NCI-H526 (cell line): ENCODE measurements at regions not wholly inside any gene's neighbourhood (a gene's known extent, or its start where the extent isn't known, plus 50 kb on each side); places are given as distances from the start of the nearest gene placed in this dataset.
"Not testable (repeated sequence)": the region's sequence is repeated elsewhere in the genome, so short reads cannot be mapped to it uniquely, and the experiment has no call there.

ENCODE experiments used
- DNase-seq, 2 experiments: peaks; one replicate each; lab custom pipeline; 2025; lab: John Stamatoyannopoulos, UW

DNA sequence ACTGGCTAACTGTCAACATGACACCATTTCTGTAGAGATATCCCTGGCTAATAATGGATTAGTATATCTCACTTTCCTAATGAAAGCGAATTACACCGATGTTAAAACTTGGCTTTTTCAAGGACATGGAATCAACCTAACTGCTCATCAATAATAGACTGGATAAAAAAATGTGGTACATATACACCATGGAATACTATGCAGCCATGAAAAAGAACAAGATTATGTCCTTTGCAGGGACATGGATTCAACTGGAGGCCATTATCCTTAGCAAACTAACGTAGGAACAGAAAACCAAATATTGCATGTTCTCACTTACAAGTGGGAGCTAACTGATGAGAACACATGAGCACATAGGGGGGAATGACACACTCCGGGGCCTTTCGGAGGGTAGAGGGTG lies 62.6 kb downstream of the ZIC1 start:
- no peak for DNase-seq

DNA sequence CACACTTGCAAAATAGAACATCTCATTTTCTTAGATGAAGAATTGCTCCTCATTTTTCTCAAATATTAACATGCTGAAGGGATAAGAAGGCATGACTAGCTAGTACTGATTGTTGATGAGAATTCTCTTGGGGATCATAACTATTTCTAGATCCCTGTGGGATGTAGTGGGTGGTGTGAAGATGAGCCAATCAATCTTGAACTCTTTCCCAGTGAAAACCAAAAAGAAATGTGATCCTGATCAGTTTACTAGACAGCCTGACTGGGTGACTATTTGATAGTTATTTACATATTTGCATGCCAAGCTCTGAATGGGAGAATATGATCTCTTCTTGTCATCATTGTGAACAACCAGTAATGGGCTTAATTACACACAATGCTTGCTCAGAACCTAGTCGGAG lies 63.7 kb downstream of the ZIC1 start:
- DNase-seq = peak in 1 of 2 experiments; percentile 12

DNA sequence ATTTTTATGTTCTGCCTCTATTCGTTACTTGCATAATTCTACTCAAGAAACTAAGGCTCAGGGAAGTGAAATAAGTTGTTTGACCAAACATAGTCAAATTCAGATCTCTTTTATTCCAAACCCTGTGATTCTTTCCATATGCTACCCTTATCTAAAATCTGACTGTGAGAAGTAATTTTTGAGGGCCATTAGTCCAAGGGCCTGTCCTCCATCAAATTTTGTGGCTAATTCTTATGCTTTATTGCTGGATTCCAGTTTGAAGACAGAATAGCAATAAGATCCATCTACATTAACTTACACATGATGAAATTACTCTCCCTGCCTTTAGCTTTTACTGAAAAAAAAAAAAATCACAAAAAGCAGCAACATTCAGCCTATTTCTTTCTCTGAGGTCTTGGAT lies 74.0 kb downstream of the ZIC1 start:
- DNase-seq = no peak

DNA sequence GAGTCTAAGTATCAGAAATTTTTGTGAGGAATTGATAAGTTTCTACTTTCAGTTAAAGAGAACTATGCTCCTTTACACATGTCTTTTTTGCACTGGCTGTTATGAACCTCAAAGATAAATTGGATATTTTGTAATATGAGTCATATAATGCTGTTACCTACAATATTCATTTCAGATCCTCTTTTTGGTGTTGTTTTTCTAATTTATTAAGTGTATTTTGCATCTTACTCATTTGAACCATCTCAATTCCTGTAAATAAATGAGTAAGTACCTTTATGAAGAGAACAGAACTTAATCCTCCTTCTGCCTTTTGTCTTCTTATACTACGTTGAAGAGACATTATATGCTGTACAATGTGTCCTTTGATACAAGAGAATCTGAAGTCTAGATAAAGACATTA lies 74.4 kb downstream of the ZIC1 start:
- DNase-seq = no peak

DNA sequence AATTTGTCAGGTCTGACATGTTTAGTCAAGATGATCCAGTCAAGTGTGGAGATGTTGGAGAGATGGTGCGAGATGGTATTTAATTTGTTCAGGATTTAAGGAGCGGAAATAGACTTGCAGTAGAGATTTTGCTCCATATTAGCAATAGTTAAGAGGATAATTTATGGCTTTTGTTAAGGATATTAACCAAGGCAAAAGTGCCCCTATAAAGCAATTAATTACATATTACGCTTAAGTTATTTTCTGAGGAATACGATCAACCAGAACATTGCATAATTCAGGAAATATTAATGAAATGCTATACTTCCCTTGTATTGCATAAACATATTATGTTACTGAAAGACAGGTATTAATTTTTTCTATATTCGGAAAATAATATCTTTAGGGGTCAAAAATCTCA lies 83.9 kb downstream of the ZIC1 start:
- no peak for DNase-seq

DNA sequence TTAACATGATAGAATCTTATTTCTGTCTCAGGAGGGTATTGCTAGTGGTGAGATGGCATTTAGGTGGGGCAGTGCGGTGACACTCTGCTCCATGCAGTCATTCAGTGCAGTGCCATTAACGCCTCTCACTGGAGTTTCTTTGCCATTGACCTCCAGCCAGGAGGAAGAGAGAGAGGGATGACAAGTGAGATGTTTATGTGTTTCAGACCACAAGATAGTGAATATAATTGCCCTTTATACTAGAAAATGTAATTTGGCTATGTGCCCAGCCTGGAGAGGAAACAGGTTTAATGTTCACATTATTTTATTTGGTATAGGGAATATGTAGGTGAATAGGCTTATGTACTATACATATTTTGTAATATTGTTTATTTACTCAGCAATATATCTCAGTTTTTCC lies 84.5 kb downstream of the ZIC1 start:
- DNase-seq = no peak

DNA sequence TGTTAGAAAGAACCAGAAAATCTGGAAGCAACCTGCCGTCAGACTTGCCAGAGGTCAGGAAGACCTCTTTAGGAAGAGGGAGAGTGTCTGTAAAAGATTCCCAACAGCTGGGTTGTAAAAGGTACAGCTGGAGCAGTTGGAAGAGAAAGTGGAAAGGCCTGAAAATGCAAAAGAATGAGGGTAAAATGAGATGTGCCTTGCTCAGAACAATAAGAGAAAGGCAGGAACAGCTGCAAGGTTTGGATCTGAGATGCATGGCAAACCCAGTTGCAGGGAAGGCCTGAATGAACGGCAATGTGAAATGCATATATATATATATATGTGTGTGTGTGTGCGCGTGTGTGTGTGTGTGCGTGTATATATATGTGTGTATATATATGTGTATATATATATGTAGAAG lies 88.1 kb downstream of the ZIC1 start:
- DNase-seq = no peak

DNA sequence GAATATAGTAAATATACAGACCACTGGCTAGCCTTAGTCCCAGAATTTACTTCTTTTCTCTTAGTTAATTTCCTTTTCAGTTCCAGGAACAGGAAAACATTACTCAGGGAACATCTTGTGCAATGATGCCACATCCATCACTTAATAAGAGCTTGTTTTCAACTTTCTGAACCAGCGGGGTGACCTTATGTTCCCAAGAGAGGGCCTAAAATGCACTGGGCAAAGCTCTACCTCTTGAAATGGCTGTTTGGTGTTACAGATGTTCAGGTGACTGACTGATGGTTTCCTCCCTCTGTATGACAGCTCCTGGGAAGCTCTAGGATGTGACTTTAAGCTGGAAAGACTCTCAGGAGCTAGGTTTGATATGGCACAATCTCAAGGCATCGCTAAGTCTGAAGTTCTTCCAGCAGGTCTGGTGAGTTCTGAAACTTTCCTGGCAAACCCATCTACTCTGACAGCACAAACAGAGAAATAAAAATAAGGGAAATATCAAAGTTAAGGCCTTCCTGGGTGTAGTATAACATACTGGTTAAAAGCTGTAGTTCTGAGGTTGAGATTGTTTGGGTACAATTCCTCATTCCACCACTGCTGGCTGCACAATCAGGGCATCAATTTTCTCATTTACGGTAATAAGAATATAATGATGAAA lies 98.6 kb downstream of the ZIC1 start:
- DNase-seq = no peak

DNA sequence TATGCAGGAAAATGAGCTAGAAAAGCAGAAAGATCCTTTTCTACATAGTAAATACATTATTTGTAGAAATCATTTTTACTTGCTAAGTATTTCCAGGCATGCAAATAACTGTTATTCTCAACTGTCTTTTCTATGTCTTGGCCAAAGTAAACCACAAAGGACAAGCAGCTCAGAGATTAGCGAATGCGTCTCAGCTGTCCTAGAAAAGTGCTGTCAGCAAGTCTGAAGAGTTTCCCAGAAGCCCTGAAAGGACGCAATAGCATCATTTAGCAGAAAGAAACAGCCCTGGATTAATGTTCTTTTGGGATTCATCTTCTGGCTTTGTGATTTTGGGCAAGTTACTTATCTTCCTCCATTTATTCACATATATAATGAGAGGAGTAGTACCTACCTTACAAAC lies 100.3 kb downstream of the ZIC1 start:
- no peak for DNase-seq

DNA sequence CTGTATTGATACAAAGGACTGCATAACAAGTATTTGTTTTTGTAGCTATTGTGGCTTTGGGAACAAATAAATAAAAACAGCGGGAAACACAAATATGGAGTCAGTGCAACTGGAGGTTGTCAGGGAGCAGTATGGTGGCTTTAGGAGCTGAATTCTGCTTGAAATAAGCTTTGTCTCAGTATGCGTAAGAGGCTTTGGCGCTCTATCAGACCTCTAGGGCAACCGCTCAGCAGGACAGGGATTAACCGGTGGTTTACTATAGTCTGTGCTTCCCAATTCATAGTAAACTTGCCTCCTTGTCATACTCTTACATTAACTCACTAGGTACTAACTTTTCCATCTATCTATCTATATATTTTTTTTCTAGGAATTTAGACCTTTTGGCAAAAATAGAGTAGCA lies 104.6 kb downstream of the ZIC1 start:
- no peak for DNase-seq

DNA sequence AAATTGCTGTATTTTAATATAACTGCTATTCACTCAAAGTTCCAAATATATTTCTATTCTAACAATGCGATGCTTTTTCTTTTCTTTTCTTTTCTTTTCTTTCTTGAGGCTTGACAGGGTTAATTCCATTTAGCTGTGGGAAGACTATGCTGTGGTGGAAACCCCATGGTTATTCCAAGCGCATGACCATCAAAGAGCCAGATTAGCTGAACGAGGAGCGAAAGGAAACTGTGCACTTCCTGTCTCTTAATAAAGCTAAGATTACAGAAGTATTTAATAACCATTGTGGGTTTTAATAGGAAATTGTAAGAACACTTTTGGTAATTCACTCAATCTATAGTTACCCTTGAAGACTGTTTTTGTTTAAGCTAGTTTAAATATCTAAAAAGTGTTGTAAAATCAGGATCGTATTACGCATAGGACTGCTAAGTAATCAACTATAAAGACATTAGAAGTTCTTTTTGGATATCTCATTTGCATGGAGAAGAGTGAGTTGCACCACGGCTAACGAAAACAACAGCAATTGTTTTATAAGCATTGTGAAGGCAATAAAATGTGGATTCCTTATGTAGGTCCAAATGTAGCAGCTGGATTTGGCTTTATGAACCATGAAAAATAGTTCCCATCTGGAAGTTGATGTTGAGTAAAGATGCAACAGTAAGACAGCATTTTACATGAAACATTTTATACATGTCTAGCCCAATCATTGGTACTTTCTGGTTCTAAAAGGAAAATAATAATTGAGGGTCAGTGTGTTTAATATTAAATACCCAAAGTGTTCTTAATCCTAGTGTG lies 105.4 kb downstream of the ZIC1 start:
- DNase-seq = no peak

DNA sequence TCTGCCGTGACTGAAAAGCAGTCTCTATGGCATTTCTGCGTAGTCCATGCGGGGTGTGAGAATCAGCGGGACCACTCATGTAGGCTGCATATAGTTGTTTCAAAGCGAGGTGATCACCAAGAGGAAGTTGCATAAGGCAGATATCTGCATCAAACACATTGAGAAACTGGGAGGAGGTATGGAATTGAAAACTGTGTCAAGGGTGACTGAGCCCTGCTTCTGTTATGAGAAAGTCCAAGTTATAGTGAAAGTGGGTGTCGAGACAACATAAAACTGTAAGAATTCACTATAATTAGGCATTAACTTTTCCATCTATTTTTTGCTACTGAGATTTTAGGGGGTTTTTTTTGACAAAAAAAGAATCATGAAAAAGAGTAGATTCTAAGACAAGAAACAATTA lies 109.3 kb downstream of the ZIC1 start:
- no peak for DNase-seq

DNA sequence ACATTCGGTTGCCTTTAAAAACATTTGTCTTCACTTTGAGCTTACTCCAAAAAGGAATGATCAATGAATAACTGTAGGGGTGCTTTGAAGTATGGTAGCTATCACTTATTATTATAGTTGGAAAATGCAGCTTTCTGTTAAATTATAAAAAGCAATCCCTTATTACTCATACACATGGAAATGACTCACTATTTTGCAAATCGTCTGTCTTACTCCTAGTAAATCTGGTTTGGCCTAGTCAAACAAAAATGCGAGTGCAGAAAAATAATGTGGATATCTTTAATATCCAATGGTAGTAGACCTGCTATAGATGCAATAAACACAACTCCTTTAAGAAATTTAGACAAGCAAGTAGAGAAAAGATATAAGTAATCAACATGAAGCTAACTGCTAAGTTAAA lies 112.5 kb downstream of the ZIC1 start:
- no peak for DNase-seq

DNA sequence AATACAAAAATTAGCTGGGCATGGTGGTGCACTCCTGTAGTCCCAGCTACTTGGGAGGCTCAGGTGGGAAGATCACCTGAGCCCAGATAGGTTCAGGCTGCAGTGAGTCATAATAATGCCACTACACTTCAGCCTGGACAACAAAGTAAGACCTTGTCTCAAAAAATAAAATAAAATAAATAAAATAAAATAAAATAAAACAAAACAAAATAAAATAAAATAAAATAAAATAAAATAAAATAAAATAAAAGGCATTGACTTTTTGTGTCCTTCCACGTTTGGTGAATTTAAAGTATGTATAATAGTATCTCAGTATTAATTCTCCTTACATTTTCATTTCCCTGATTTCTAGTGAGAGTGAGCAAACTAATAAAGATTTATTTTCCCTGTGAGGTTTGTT lies 113.6 kb downstream of the ZIC1 start:
- not testable (repeated sequence) for DNase-seq

DNA sequence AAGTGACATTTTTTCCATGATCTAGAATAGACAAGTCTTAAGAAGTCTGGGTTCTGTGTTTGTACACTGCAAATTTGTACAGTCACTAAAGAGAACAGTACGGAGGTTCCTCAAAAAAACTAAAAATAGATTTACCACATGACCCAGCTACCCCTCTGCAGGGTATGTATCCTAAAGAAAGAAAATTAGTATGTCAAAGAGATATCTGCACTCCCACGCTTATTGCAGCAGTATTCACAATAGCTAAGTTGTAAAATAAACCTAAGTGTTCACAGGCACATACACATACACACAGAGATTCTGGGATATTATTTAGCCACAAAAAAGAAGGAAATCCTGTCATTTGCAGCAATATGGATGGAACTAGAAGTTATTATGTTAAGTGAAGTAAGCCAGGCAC lies 120.4 kb downstream of the ZIC1 start:
- DNase-seq = no peak

DNA sequence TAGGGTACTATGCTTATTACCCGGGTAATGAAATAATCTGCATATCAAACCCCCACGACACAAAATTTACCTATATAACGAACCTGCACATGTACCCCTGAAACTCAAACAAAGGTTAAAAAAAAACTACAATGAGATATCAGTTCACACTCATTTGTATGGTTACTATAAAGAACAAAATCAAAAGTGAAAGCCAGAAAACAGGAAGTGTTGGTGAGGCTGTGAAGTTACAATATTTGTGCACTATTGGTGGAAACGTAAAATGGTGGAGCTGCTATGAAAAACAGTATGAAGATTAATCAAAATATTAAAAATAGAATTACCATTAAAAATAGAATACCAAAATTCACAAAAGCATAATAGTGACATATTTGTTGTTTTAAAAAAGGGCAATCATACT lies 128.9 kb downstream of the ZIC1 start:
- no peak for DNase-seq

DNA sequence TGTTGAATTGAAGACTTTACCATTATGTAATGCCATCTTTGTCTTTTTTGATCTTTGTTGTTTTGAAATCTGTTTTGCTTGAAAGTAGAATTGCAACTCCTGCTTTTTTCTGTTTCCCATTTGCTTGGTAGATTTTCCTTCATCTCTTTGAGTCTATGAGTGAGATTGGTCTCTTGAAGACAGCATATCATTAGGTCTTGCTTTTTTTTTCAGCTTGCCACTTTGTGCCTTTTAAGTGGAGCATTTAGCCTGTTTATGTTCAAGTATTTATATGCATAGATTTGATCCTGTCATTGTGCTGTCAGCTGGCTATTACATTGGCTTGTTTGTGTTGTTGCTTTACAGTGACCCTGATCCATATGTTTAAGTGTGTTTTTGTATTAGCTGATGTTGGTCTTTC lies 131.8 kb downstream of the ZIC1 start:
- DNase-seq = no peak

DNA sequence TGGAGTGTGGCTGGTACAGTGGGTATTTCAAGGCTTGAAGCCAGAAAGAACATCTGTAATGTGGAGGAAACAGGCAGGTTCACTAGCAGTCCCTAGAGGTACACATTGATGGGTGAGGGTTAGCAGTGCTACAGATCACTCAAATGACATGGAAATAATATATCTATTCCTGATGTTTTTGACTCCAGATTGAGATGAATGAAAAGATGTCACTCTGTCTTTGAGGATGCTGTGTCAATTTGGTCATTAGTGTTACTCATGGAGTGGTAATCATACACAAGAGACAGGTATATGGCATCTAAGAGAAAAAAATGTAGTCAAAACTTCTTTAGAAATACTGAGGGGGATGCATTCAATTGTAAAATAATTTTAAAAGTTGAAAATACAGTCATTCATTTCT lies 135.1 kb downstream of the ZIC1 start:
- no peak for DNase-seq

DNA sequence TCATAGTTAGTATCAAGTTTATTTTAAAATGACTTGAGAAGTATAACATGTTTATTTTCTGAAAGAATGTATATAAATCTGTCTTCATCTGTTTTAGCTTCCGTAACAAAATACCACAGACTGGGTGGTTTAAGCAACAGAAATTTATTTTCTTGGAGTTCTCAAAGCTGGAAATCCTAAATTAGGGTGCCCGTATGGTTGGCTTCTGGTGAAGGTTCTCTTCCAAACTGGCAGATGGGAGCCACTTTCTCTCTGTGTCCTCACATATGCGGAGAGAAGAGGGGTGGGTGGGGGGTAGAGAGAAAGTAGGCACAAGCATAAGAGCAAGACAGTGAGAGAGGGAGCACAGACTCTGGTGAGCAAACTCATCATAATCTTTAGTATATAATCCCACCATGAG lies 142.3 kb downstream of the ZIC1 start:
- DNase-seq = no peak

DNA sequence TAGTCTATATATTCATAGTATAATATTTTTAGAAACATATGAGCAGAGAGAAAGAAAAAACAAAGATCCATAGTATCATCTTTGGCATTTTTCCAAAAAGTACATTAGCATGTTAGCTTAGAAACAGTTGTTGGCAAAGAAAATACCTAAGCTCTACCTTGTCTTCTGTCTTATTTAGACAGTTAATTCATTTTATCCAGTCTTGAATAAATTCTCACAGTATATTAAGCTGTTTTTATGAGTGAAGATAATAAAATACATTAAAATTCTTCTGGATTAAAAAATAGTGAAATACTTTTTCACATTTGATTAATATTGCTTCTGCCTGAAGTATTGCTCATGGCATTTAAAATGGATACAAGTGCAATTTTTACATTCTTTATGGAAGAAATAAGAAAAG lies 145.2 kb downstream of the ZIC1 start:
- no peak for DNase-seq

DNA sequence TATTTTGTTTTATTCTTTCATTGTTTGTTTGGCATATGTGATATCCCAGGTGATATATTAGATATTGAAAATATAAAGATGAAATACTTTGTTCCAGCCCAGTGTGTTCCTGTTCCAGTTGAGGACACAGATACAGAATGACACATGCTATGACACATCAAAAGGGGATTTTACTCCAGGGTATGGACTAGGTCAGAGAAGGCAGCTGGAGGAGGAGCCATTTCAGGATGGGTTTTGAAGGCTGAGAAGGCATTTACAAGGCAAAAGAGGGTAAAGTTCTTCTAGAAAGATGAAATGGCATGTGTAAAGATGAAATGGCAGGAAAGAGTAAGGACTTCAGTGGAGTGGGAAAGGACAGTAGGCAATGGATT lies 163.8 kb downstream of the ZIC1 start:
- DNase-seq = no peak

DNA sequence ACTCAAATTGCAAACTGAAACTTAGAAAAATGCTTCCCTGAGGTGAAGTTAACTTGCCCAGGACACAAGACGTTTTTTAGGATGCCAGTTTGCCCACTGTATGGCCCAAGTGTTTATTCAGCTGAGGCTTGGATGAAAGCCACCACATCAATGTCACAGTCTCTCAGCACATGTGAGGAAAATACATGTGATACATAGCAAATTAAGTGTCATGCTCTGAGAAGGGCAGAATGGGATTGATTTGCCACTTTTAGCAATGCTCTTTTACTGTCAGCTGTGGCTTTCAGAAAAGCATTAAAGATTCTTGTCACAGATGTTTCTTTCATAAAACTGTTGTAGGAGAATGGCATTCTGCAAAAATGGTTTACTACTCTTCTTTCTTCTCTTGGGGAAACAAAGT lies 165.5 kb downstream of the ZIC1 start:
- DNase-seq = no peak

DNA sequence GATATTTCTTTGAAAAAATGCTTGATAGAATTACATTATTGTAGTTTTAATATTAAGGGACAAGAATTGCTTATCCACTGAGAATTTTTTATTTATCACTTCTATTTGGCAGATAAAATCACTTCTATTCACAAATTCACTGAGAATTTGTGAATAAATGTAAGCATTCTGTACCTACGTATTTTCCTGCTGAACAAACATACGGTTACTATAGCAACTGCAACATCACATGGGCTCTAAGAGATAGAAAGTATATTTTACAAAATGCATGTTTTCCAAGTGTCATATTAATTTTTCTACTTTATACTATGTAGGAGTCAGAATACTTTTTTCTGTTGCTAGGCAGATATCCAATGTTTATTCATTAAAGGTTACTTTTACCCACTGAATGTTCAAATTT lies 166.2 kb downstream of the ZIC1 start:
- DNase-seq = no peak

DNA sequence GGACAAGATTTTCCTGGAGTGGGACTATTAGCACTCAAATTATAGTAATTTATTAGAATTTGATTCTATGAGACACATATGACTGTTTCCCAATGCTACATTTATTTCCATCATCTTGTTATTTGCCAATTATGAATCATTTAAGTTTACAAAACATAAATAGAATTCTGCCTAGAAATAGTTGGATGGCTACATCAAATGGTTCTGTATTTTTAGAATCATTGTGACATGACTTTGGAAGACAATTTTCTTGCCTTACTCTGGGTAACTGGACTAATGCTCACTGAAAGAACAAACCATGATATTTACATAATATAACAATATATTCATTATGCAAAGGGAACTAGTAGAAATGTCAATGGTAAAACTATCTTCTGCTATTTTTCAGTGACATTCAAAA lies 173.5 kb downstream of the ZIC1 start:
- DNase-seq = peak in 1 of 2 experiments; percentile 16
